Activated naive CD4-positive, alpha-beta T cell treated with anti-CD3 and anti-CD28 coated beads for 36 hours (primary cell): ENCODE measurements at regions not wholly inside any gene's neighbourhood (a gene's known extent, or its start where the extent isn't known, plus 50 kb on each side); places are given as distances from the start of the nearest gene placed in this dataset.

Source experiments
- CTCF ChIA-PET: fragments of 350-600 bp; sonication (Branson Sonifier 250); formaldehyde crosslinking; loops from one replicate; lab custom pipeline; 2021; ENCODE audit warnings: antibody characterized with exemption; lab: Charles Lee
- DNase-seq: peaks from one replicate; pipeline ENCODE4 v3.0.0-alpha.2; 2020
- H3K27ac Mint-ChIP-seq: one replicate; pipeline ENCODE4 v1.8.0; 2021; ENCODE audit warnings: mild to moderate bottlenecking, mixed read lengths
- H3K27me3 Mint-ChIP-seq: one replicate; pipeline ENCODE4 v1.8.0; 2021; ENCODE audit warnings: low read depth, mixed read lengths
- H3K36me3 Mint-ChIP-seq: one replicate; pipeline ENCODE4 v1.8.0; 2021; ENCODE audit warnings: low read depth, mixed read lengths
- H3K4me1 Mint-ChIP-seq: one replicate; pipeline ENCODE4 v1.8.0; 2021; ENCODE audit warnings: low read depth, mixed read lengths
- H3K4me3 Mint-ChIP-seq: one replicate; pipeline ENCODE4 v1.8.0; 2021; ENCODE audit warnings: mild to moderate bottlenecking, moderate library complexity, mixed read lengths
- H3K9me3 Mint-ChIP-seq: one replicate; pipeline ENCODE4 v1.8.0; 2021; ENCODE audit warnings: mixed read lengths
- intact Hi-C: fragments of 100-400 bp; cut with micrococcal nuclease; formaldehyde crosslinking; loops from one replicate; pipeline ENCODE4 v1.15.1; 2023

DNA sequence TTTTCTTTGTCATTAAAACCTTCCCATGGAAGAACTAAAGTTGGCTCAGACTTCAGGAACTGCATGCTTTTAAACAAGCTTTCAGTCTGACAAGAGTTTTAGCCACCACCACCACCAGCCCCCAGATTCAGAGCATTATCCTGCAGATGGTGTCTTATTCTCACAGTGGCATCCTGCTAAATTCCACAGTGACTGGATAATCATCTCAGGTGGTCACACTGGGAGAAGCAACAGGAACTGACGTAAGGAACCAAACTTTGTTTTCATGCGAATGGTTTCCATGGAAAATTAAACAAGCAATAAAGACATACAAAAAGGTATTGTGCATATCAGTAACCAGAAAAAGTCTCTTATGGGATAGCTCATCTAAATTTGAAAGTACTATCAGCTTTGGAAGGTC lies 370.7 kb downstream of the FBXW7 start:
- DNase-seq = no peak
- Mint-ChIP-seq H3K9me3 (no peaks in the 10 kb centered on the region), H3K36me3 (no peaks in the 10 kb centered on the region), H3K4me1 (no peaks in the 10 kb centered on the region), H3K27ac (no peak overlapping the region), H3K27me3 (no peaks in the 10 kb centered on the region), H3K4me3 (no peak overlapping the region)
- CTCF ChIA-PET = interaction anchor here (0.6 kb wide), 1 partner anchor 760 kb away, joined by 3 read pairs; no protein-coding TSS in a partner anchor
- intact Hi-C loops = no loop called here

DNA sequence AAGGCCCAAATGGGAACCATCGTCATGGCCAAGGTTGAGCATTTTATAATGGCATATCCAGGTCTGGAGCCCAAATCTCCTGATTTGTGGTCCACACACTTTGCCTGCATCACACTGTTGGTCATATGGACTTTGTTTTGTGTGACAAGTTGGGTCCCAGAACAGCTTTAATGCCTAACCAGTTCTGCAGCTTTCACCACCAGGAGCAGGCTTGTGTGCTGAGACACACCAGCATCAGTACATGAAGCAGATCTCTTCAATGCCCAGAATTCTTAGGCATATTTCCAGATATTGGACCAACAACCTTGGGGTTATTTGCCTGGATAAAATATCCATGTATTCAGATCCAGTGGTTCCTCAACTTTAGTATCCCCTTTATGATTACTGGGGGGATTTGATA lies 371.3 kb downstream of the FBXW7 start:
- Mint-ChIP-seq H3K27ac (no peak overlapping the region), H3K27me3 (no peaks in the 10 kb centered on the region), H3K36me3 (no peaks in the 10 kb centered on the region), H3K9me3 (no peaks in the 10 kb centered on the region), H3K4me1 (no peaks in the 10 kb centered on the region), H3K4me3 (no peak overlapping the region)
- intact Hi-C loops = no loop called here
- CTCF ChIA-PET = interaction anchor here (0.6 kb wide), 1 partner anchor 759 kb away, joined by 3 read pairs; no protein-coding TSS in a partner anchor
- DNase-seq = no peak

DNA sequence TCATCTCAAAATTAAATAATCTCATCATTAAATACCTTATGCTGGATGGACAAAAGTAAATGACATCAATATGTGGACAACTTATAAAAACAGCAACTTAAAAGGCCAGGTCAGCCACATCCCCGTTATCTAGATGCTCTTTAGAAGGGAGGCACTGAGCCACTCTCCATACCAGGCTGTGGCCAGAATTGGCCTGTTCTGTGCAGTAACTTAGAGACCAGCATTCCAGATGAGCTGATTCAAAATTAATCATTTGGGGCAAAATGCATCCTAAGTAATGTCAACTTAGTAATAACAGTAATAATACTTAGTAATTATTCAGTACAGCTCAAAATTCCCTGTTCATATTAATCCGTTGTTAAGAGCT lies 373.6 kb downstream of the FBXW7 start:
- H3K36me3 Mint-ChIP-seq = no peaks in the 10 kb centered on the region
- intact Hi-C loops = no loop called here
- CTCF ChIA-PET = interaction anchor here (0.6 kb wide), 1 partner anchor 25 kb away, joined by 3 read pairs; no protein-coding TSS in a partner anchor
- H3K27me3 Mint-ChIP-seq = no peaks in the 10 kb centered on the region
- DNase-seq = no peak
- no peak overlapping the region for H3K4me3 Mint-ChIP-seq
- H3K9me3 Mint-ChIP-seq = no peaks in the 10 kb centered on the region
- H3K27ac Mint-ChIP-seq = no peak overlapping the region
- peaks cover 14% of the 10 kb centered on the region for H3K4me1 Mint-ChIP-seq

DNA sequence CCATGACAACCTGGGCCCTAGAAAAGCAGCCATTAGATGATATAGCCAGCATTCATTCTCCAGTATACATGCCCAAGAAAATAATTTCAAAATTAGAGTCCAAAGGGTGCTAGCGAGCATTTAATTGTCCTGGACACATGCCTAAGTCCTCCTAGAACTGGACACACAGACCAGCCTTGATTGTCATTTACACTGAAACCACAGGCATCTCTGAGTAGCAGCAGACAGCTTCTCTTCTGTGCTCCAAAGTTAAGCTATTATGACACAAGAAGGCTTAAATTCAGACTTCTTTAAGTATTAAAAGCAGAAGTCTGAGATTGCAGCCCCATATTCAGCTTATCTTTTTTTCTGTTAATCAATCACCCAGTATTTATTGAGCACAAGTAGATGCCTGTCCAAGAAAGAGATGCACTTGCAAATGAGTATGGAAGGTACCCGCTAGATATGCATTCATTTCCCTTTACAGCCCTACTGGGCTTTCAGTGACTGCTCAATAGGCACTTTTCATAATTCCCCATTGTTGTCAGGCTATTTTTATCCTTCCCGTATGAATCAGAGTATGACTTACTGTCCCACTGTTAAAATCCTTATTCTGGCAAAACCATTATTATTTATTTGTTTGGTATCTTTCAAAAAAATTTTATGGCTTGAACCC lies 374.1 kb downstream of the FBXW7 start:
- H3K9me3 Mint-ChIP-seq = no peaks in the 10 kb centered on the region
- no peaks in the 10 kb centered on the region for H3K36me3 Mint-ChIP-seq
- intact Hi-C loops = no loop called here

DNA sequence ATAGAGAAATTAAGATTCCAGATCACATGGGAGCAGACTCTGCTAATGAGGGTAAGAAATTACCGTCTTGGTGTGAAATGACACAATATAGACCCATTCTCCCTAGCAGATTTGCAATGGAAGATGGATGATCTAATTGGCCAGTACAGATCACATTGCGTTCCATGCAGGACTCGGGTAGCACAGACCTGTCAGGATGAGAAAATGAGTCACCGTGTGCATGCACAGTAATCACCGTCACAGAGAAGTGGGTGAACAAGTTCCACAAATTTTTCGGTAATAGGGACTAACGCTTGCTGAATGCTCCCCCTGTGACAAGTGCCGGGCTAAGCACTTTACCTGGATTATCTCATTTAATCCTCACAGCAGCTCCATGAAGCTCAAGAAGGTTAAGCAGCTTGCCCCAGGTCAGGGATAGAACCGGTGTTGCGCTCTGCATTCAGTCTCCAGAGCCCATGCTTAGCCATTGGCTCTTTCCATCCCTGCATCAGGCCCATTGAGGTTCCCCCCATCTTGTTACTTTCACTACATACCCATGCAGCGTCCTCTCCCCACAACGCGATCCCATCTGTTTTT lies 375.6 kb downstream of the FBXW7 start:
- CTCF ChIA-PET = no interaction called here
- Mint-ChIP-seq H3K4me3 (no peak overlapping the region), H3K9me3 (no peaks in the 10 kb centered on the region), H3K36me3 (no peaks in the 10 kb centered on the region), H3K4me1 (peaks cover 17% of the 10 kb centered on the region), H3K27ac (no peak overlapping the region), H3K27me3 (no peaks in the 10 kb centered on the region)
- no peak for DNase-seq
- intact Hi-C loops = no loop called here

More for the DNA sequence above, 374.1 kb downstream of the FBXW7 start:
- H3K4me3 Mint-ChIP-seq = no peak overlapping the region
- H3K27me3 Mint-ChIP-seq = no peaks in the 10 kb centered on the region
- CTCF ChIA-PET = interaction anchor here (0.6 kb wide), 1 partner anchor 26 kb away, joined by 3 read pairs; no protein-coding TSS in a partner anchor
- H3K4me1 Mint-ChIP-seq = peaks cover 17% of the 10 kb centered on the region
- H3K27ac Mint-ChIP-seq = no peak overlapping the region
- no peak for DNase-seq

DNA sequence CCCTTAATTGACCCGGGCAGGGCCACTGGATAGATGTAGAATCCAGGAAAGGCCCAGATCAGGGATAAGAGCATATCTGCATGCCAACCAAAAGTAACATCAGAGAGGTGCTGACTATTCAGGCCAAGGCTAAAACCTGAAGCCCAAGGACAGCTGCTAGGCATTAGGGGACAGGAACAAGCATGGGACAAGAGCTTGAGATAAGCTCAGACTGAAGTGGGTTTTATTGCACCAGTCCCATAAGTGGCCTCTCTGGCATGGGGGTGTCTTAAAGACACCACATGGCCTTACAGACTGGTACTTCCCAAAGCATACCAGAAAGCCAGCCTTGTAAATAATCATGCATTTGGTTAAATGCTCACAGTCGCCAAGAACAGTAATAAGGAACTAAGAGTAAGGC lies 376.1 kb downstream of the FBXW7 start:
- H3K4me1 Mint-ChIP-seq = peaks cover 20% of the 10 kb centered on the region
- no peaks in the 10 kb centered on the region for H3K9me3 Mint-ChIP-seq
- intact Hi-C loops = no loop called here
- CTCF ChIA-PET = no interaction called here
- H3K36me3 Mint-ChIP-seq = no peaks in the 10 kb centered on the region
- no peak overlapping the region for H3K4me3 Mint-ChIP-seq
- H3K27ac Mint-ChIP-seq = no peak overlapping the region
- no peaks in the 10 kb centered on the region for H3K27me3 Mint-ChIP-seq
- no peak for DNase-seq

DNA sequence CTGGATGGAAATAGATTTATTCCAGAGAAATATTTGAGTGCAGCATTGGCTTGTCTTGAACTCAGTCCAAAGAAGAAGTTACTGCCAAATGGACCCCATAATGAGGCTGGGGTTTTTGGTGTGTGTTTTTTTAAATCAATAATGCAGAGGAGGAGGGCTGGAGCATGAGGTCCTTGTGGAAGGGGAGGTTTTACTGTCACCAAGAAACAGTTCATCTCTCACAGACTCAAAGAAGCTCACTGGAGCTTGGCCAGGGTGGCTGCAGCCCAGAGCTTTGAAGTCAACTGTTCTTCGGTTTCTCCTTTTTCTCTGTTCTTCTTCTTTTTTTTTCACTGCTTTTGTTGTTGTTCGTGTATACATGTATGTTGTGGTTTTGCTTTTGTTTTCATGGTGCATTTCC lies 377.7 kb downstream of the FBXW7 start:
- Mint-ChIP-seq H3K36me3 (no peaks in the 10 kb centered on the region), H3K27me3 (no peaks in the 10 kb centered on the region), H3K4me3 (no peak overlapping the region), H3K27ac (no peak overlapping the region), H3K9me3 (no peaks in the 10 kb centered on the region), H3K4me1 (peaks cover 24% of the 10 kb centered on the region)
- DNase-seq = no peak
- CTCF ChIA-PET = no interaction called here
- intact Hi-C loops = no loop called here

DNA sequence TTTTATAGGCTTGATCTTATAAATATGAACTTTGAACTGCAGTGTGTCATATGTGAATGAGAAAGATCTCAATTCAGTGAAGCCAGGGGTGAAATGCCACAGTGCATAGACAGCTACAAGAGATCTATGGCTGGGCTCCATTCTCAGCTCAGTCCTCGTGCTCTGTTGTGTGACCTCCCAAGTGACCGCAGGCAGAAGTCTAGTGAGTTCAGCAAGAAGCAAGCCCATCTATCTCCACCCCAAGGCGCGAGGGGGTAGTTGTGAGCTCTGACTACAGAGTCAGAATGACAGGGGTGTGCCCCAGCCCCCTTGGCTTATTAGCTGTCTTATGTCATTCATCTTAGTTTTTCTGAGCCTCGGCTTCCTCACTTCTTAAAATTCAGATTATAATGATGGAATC lies 378.3 kb downstream of the FBXW7 start:
- H3K27ac Mint-ChIP-seq = no peak overlapping the region
- H3K27me3 Mint-ChIP-seq = no peaks in the 10 kb centered on the region
- no peak for DNase-seq
- H3K36me3 Mint-ChIP-seq = no peaks in the 10 kb centered on the region
- no peaks in the 10 kb centered on the region for H3K9me3 Mint-ChIP-seq
- H3K4me1 Mint-ChIP-seq = peaks cover 24% of the 10 kb centered on the region
- H3K4me3 Mint-ChIP-seq = no peak overlapping the region
- CTCF ChIA-PET = no interaction called here
- intact Hi-C loops = no loop called here

DNA sequence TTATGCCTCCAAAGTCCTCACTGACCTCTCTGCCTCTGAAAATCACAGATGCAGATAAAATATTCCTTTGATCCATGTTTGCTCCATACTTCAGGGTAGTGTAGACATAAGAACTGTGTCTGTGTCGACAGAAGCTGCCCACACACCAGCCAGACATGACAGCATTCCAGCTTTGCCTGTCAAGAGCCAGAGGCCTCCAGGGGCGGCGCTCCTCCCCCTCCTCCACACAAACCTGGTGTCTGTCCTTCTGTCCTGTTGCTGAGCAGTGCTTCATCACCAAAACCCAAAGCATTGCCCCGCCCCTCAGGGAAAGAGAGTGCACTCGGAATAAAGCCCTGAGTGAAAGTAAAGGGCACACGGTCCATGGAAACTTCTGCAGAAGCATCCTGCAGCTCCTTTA lies 379.4 kb downstream of the FBXW7 start:
- CTCF ChIA-PET = no interaction called here
- no peak for DNase-seq
- no peaks in the 10 kb centered on the region for H3K27me3 Mint-ChIP-seq
- H3K36me3 Mint-ChIP-seq = no peaks in the 10 kb centered on the region
- H3K4me3 Mint-ChIP-seq = no peak overlapping the region
- H3K27ac Mint-ChIP-seq = no peak overlapping the region
- H3K9me3 Mint-ChIP-seq = no peaks in the 10 kb centered on the region
- intact Hi-C loops = no loop called here
- peaks cover 24% of the 10 kb centered on the region for H3K4me1 Mint-ChIP-seq

DNA sequence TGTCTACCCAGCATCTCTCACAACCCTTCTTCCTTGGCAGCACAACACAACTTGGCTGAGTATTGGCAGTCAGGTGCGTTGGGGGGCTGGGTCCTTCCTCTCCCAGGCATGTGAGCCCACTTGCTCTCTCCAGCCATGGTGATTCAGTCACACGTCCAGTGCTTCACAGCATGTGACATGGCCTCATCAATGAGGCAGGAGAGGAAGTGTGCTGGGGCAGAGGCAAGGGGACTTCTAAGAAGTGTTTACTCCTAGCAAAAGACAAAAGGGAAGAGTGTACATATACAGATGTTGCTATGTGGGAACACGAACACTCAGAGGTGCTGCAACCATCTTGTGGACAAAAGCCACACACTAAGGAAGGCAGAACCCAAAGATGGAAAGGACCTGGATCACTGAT lies 380.8 kb downstream of the FBXW7 start:
- CTCF ChIA-PET = no interaction called here
- Mint-ChIP-seq H3K4me1 (peaks cover 24% of the 10 kb centered on the region), H3K27me3 (no peaks in the 10 kb centered on the region), H3K36me3 (no peaks in the 10 kb centered on the region), H3K4me3 (no peak overlapping the region), H3K9me3 (no peaks in the 10 kb centered on the region), H3K27ac (no peak overlapping the region)
- intact Hi-C loops = no loop called here
- no peak for DNase-seq

DNA sequence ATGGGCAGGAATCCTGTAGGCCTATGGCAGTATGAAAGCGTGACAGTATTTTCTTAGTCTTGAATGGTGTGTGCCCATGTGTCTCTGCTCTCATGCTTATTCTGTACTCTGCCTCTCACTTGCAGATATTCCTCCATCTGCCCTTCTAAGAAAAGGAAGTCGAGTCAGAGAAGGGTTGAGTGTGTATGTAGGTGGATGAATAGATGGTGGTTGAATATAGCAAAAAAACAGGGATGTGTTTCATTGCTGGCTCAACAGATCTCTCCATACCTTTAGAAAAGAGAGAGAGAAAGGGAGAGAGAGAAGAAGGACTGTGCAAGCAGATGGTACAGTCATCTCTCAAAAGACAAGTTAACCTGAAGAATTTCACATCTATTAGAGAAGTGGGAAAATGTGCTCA lies 381.5 kb downstream of the FBXW7 start:
- Mint-ChIP-seq H3K27me3 (no peaks in the 10 kb centered on the region), H3K36me3 (no peaks in the 10 kb centered on the region), H3K4me1 (peaks cover 24% of the 10 kb centered on the region), H3K27ac (no peak overlapping the region), H3K4me3 (no peak overlapping the region), H3K9me3 (no peaks in the 10 kb centered on the region)
- CTCF ChIA-PET = no interaction called here
- DNase-seq = no peak
- intact Hi-C loops = no loop called here

DNA sequence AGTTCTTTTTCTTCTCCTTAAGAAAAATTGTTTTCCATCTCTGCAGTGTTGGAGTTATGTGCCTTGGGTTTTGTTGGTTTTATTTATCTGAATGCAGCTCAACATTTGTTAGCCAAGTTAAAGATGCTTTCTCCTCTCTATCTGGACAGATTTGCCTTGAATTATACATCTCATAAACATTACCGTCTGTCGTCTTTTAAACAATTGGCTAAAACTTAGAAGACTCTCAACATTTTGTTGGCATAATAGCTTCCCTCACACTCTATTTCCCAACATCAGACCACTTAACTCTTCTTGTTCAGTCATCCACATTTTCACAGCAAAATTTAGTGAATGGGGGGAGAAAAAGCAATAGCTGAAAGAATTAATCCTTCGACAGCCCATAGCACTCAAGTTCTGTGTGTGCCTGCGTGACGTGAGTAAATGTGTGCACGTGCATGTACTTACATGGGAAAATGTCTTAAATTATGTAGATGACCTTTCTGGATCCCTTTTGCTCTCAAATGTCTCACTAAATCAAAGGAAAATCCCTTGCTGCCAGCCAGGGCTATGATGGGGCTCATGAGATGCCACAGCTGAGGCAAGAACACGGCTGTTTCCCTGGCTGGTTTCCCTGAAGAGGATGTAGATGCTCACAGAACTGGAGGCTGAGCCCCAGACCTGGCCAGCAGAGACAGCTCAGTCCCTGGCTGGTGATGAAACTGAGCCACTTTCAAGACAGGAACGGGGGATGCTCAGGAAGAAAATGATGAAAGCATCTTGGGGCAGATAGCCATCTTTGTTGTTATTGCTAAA lies 382.2 kb downstream of the FBXW7 start:
- no peaks in the 10 kb centered on the region for H3K27me3 Mint-ChIP-seq
- H3K9me3 Mint-ChIP-seq = no peaks in the 10 kb centered on the region
- H3K4me1 Mint-ChIP-seq = peaks cover 21% of the 10 kb centered on the region
- H3K27ac Mint-ChIP-seq = no peak overlapping the region
- H3K4me3 Mint-ChIP-seq = no peak overlapping the region
- intact Hi-C loops = no loop called here
- CTCF ChIA-PET = interaction anchor here (0.5 kb wide), 1 partner anchor 487 kb away, joined by 3 read pairs; no protein-coding TSS in a partner anchor
- no peaks in the 10 kb centered on the region for H3K36me3 Mint-ChIP-seq
- DNase-seq = no peak
